GM21360 (cell line): ENCODE measurements at regions not wholly inside any gene's neighbourhood (a gene's known extent, or its start where the extent isn't known, plus 50 kb on each side); places are given as distances from the start of the nearest gene placed in this dataset.

Experiments
- ATAC-seq: cut with Tn5 transposase; IDR thresholded peaks from one replicate; pipeline ENCODE4 v1.9.1; 2021; ENCODE audit warnings: mild to moderate bottlenecking, moderate library complexity; ENCODE audit not compliant: unreplicated experiment

GRCh38 chr7:131098527-131098926 lies 229.1 kb upstream of the MKLN1 start:
- ATAC-seq: no peak

- ATAC-seq: no peak
Measured at GRCh38 chr7:131100357-131101054, 227.2 kb upstream of the MKLN1 start.

GRCh38 chr7:131103997-131104396 lies 223.7 kb upstream of the MKLN1 start:
- ATAC-seq: no peak

- ATAC-seq: no peak
Measured at GRCh38 chr7:131104596-131105293, 222.9 kb upstream of the MKLN1 start.

- ATAC-seq: no peak
Measured at GRCh38 chr7:131105294-131105798, 222.3 kb upstream of the MKLN1 start.

- ATAC-seq: peak; percentile 37
Measured at GRCh38 chr7:131105799-131106680, 221.6 kb upstream of the MKLN1 start.

- ATAC-seq: peak; percentile 2
Measured at GRCh38 chr7:131106681-131107336, 220.9 kb upstream of the MKLN1 start.

- peak; percentile 42 for ATAC-seq
Measured at GRCh38 chr7:131107337-131108211, 220.1 kb upstream of the MKLN1 start.

- no peak for ATAC-seq
Measured at GRCh38 chr7:131108212-131108940, 219.3 kb upstream of the MKLN1 start.

GRCh38 chr7:131109011-131109758 lies 218.5 kb upstream of the MKLN1 start:
- no peak for ATAC-seq

GRCh38 chr7:131109759-131110296 lies 217.8 kb upstream of the MKLN1 start:
- peak; percentile 17 for ATAC-seq

- ATAC-seq: no peak
Measured at GRCh38 chr7:131110297-131111080, 217.2 kb upstream of the MKLN1 start.

- ATAC-seq: no peak
Measured at GRCh38 chr7:131111081-131111576, 216.5 kb upstream of the MKLN1 start.

- no peak for ATAC-seq
Measured at GRCh38 chr7:131111792-131112191, 215.9 kb upstream of the MKLN1 start.

- no peak for ATAC-seq
Measured at GRCh38 chr7:131112431-131112830, 215.2 kb upstream of the MKLN1 start.

GRCh38 chr7:131115340-131115739 lies 212.3 kb upstream of the MKLN1 start:
- ATAC-seq: no peak

- ATAC-seq: no peak
Measured at GRCh38 chr7:131117439-131117838, 210.2 kb upstream of the MKLN1 start.
